NCI-H128 (cell line): ENCODE measurements at regions not wholly inside any gene's neighbourhood (a gene's known extent, or its start where the extent isn't known, plus 50 kb on each side); places are given as distances from the start of the nearest gene placed in this dataset.
"Not testable (repeated sequence)": the region's sequence is repeated elsewhere in the genome, so short reads cannot be mapped to it uniquely, and the experiment has no call there.

Experiments used
- DNase-seq: peaks from one replicate; lab custom pipeline; 2025; ENCODE audit not compliant: unreplicated experiment; lab: John Stamatoyannopoulos, UW

GRCh38 chr4:27119239-27119638 lies 258.6 kb downstream of the STIM2 start:
- DNase-seq, result no peak

DNA sequence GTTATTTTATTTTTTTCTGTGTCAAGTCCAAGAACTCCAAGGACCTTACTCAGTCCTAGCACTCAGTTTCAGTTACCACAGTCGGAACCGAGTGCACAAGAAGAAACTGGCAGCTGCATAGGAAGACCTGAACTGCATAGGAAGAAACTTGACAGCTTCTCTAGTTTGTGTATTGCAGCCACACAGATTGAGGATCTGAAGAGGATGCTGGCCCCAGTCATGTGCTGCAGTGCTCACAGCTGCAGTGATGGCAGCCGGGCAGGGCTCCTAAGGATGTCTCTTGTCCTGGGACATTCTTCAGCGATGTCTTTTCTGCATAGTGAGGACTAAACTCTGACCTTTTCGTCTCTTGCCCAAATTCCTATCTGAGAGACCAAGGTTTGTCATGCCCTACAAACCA lies 261.2 kb downstream of the STIM2 start:
- no peak for DNase-seq

- no peak for DNase-seq
Observed at GRCh38 chr4:27123123-27123768, 262.6 kb downstream of the STIM2 start.

GRCh38 chr4:27123769-27124124 lies 263.1 kb downstream of the STIM2 start:
- no peak for DNase-seq

DNA sequence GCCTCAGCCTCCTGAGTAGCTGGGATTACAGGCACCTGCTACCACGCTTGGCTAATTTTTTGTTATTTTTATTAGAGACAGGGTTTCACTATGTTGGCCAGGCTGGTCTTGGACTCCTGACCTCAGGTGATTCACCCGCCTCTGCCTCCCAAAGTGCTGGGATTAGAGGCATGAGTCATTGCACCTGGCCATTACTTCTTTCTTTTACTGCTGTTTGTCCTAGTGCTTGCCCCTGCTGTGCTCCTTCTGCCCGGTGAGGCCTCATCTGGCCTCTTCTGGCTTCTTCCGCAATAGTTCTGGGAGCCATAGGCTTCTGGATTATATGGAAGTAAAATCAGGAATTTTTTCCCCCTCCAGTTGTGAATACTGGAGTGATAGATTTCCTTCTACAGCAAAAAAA lies 266.3 kb downstream of the STIM2 start:
- not testable (repeated sequence) for DNase-seq

DNA sequence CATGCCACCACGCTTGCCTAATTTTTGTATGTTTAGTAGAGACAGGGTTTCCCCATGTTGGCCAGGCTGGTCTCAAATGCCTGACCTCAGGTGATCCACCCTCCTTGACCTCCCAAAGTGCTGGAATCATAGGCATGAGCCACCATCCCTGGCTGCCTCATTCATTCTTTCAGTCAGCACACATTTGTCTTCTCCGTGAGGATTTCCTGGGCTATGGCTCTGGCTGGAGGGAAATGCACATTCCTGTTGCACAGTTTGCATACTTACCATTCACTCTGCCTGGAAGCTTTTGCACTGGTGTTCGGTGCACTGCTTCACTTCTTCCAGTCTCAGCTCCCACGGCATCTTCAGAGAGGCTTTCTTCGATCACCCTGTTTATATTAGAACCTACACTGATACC lies 267.8 kb downstream of the STIM2 start:
- no peak for DNase-seq

DNA sequence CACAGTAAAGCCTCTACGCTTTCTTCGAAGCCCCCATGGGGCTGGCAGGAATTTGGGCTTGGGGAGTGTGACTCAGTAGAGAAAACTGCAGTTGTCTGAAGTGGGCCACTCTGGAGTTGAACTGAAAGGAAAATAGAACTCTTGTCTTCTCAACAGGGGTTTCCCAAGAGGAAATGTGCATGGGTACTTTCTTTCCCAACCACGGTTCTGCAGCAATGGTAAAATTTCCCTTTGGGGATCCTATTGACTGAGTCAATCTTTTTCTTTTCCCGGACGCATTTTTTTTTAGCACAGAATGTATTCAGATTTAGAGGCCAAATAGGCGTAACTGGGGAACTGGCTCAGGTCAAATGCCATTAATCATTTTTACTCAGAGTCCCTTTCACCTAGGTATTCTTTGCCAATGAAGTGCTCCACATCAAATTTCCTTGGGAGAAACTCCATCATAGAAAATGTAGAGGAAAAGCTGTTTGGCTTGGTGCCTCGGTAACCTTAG lies 269.3 kb downstream of the STIM2 start:
- no peak for DNase-seq

- DNase-seq, result no peak
Observed at GRCh38 chr4:27132497-27132896, 271.9 kb downstream of the STIM2 start.

- DNase-seq, result no peak
Observed at GRCh38 chr4:27140486-27140885, 279.8 kb downstream of the STIM2 start.

DNA sequence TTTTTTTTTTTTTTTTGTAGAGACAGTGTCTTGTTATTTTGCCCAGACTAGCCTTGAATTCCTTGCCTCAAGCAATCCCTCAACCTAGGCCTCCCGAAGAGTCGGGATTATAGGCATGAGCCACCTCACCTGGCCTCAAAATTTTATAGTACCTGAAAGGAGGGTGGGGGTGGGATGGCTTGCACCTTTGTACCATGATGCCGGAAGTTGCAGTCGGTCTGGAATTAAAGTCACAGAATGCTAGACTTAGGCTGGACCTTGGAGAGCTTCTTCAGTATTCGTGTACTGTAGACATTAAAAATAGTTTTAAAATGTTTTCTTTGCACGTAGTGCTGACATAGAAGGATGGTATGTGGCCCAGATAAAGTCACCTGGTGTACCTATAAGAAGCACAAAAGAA lies 280.9 kb downstream of the STIM2 start:
- DNase-seq, result no peak

DNA sequence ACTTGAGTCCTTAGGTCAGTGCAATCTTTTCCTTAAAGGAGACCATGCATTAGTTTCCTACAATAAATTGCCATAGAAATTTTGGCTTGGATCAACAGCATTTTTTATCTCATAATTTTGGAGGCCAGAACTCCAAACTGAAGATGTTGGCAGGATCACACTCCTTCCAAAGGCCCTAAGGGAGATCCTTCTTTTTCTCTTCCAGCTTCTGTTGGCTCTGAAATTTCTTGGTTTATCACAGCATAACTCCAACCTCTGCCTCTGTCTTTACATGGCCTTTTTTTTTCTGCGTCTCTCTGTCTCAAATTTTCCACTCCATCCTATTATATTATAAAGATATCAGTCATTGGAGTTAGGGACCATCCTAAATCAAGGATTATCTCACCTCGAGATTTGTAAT lies 282.2 kb downstream of the STIM2 start:
- no peak for DNase-seq

- DNase-seq, result no peak
Observed at GRCh38 chr4:27145597-27145996, 285.0 kb downstream of the STIM2 start.

GRCh38 chr4:27148211-27148895 lies 287.7 kb downstream of the STIM2 start:
- no peak for DNase-seq

- DNase-seq, result no peak
Observed at GRCh38 chr4:27149541-27150212, 289.0 kb downstream of the STIM2 start.

GRCh38 chr4:27152703-27153102 lies 292.1 kb downstream of the STIM2 start:
- DNase-seq, result no peak

- no peak for DNase-seq
Observed at GRCh38 chr4:27154706-27155105, 294.1 kb downstream of the STIM2 start.

DNA sequence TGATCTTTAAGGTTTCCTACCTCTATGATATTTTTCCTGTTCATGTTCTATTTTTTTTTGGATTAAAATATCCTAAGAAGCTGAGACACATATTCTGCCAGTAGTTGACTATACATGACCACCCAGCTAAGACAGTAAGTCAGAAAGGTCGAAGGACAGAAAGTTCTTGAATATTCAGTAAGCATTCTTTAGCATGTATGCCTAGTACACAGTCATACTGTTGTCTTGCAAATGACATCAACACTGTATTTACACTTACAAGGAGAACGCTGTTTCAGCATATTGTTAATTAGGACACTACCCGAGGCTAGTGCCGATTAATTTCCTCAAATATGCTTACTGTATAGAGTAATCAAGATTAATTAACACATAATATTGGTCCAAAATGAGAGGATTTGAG lies 300.6 kb downstream of the STIM2 start:
- no peak for DNase-seq

DNA sequence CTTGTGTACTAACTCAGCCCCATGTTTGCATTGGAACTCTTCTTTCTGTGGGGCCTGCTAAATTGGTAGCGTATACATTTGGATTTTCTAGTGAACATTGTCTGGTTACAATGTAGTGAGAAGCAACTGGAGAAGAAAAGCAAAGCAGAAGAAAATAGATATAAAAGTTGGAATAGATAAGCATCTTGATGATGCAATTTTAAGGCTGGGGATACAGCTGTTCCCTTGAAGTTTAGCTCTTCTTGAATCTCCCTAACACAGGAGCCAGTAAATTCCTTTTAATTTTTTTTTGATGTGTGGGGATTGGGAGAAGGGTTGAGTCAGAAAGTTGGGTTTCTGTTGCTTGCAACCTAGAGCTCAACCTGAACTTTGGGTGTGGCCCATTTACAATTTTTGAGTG lies 308.1 kb downstream of the STIM2 start:
- no peak for DNase-seq

DNA sequence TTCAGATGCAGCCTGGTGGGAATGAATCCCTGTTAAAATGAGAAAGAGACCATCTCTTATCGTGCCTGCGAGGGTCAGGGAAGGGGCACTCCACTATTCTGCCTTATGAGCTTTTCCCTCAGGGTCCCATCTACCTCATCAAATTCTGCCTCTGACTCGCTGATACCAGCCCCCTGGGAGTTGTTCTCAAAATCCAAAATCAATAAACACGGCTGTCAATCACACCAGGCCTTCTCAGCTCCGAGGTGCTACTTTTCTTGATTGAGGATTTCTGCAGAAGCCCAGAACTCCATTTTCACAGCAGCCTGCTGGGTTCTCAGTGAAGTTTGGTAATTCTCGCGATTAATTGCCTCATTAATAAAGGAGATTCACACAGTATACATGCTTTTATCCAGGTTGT lies 312.6 kb downstream of the STIM2 start:
- no peak for DNase-seq

GRCh38 chr4:27176400-27176799 lies 315.8 kb downstream of the STIM2 start:
- no peak for DNase-seq

GRCh38 chr4:27176881-27177280 lies 316.2 kb downstream of the STIM2 start:
- no peak for DNase-seq

GRCh38 chr4:27178061-27178460 lies 317.4 kb downstream of the STIM2 start:
- DNase-seq, result no peak
